ENCODE measurements at regions not wholly inside any gene's neighbourhood (a gene's known extent, or its start where the extent isn't known, plus 50 kb on each side); places are given as distances from the start of the nearest gene placed in this dataset.
A peak's percentile ranks its signal among the peaks of the same experiment; 100 is the strongest.

GRCh38 chr13:39107561-39107960 lies 69.3 kb downstream of the NHLRC3 start:
- H3K4me1 ChIP-seq (ENCODE audit: insufficient read depth, poor library complexity, severe bottlenecking), result no peaks in the 10 kb centered on the region
- H3K36me3 ChIP-seq (ENCODE audit: low read depth), result no peaks in the 10 kb centered on the region
- H3K4me3 ChIP-seq (ENCODE audit: severe bottlenecking), result no peak overlapping the region
- no peak for TF ChIP-seq CTCF (IDR thresholded peaks at IDR 0.05; ENCODE audit: poor library complexity, severe bottlenecking)
- no peaks in the 10 kb centered on the region for H3K9me3 ChIP-seq (ENCODE audit: severe bottlenecking)
- no peak overlapping the region for H3K27ac ChIP-seq (ENCODE audit: poor library complexity, severe bottlenecking)
- no peaks in the 10 kb centered on the region for H3K27me3 ChIP-seq (ENCODE audit: insufficient read depth, poor library complexity, severe bottlenecking)
- ATAC-seq (ENCODE audit: low read depth) (no peak), DNase-seq (ENCODE audit: low spot score) (no peak)

GRCh38 chr13:39108783-39109182 lies 70.5 kb downstream of the NHLRC3 start:
- no peak for TF ChIP-seq CTCF (IDR thresholded peaks at IDR 0.05; ENCODE audit: poor library complexity, severe bottlenecking)
- no peaks in the 10 kb centered on the region for H3K36me3 ChIP-seq (ENCODE audit: low read depth)
- ATAC-seq (ENCODE audit: low read depth), result no peak

GRCh38 chr13:39110518-39111097 lies 72.4 kb downstream of the NHLRC3 start:
- H3K27me3 ChIP-seq (ENCODE audit: insufficient read depth, poor library complexity, severe bottlenecking), result no peaks in the 10 kb centered on the region
- no peaks in the 10 kb centered on the region for H3K4me1 ChIP-seq (ENCODE audit: insufficient read depth, poor library complexity, severe bottlenecking)
- ATAC-seq (ENCODE audit: low read depth), result 0 out of 3 replicates have a peak, but pooled peaks have one; percentile 31

More at GRCh38 chr13:39108783-39109182, 70.5 kb downstream of the NHLRC3 start:
- no peaks in the 10 kb centered on the region for H3K27me3 ChIP-seq (ENCODE audit: insufficient read depth, poor library complexity, severe bottlenecking)
- H3K4me1 ChIP-seq (ENCODE audit: insufficient read depth, poor library complexity, severe bottlenecking), result no peaks in the 10 kb centered on the region
- no peaks in the 10 kb centered on the region for H3K9me3 ChIP-seq (ENCODE audit: severe bottlenecking)
- H3K4me3 ChIP-seq (ENCODE audit: severe bottlenecking), result no peak overlapping the region
- no peak for DNase-seq (ENCODE audit: low spot score)
- no peak overlapping the region for H3K27ac ChIP-seq (ENCODE audit: poor library complexity, severe bottlenecking)

GRCh38 chr13:39111145-39111544 lies 72.9 kb downstream of the NHLRC3 start:
- ATAC-seq (ENCODE audit: low read depth) (no peak), DNase-seq (ENCODE audit: low spot score) (no peak)
- no peak overlapping the region for H3K4me3 ChIP-seq (ENCODE audit: severe bottlenecking)
- H3K9me3 ChIP-seq (ENCODE audit: severe bottlenecking), result no peaks in the 10 kb centered on the region
- H3K4me1 ChIP-seq (ENCODE audit: insufficient read depth, poor library complexity, severe bottlenecking), result no peaks in the 10 kb centered on the region
- H3K27ac ChIP-seq (ENCODE audit: poor library complexity, severe bottlenecking), result no peak overlapping the region
- no peaks in the 10 kb centered on the region for H3K27me3 ChIP-seq (ENCODE audit: insufficient read depth, poor library complexity, severe bottlenecking)
- TF ChIP-seq CTCF (IDR thresholded peaks at IDR 0.05; ENCODE audit: poor library complexity, severe bottlenecking), result no peak
- no peaks in the 10 kb centered on the region for H3K36me3 ChIP-seq (ENCODE audit: low read depth)

More at GRCh38 chr13:39110518-39111097, 72.4 kb downstream of the NHLRC3 start:
- Histone ChIP-seq H3K4me3 (ENCODE audit: severe bottlenecking) (no peak overlapping the region), H3K27ac (ENCODE audit: poor library complexity, severe bottlenecking) (no peak overlapping the region), H3K36me3 (ENCODE audit: low read depth) (no peaks in the 10 kb centered on the region), H3K9me3 (ENCODE audit: severe bottlenecking) (no peaks in the 10 kb centered on the region)
- DNase-seq (ENCODE audit: low spot score), result no peak
- TF ChIP-seq CTCF (IDR thresholded peaks at IDR 0.05; ENCODE audit: poor library complexity, severe bottlenecking), result no peak

GRCh38 chr13:39119422-39119821 lies 81.2 kb downstream of the NHLRC3 start:
- Histone ChIP-seq H3K36me3 (ENCODE audit: low read depth) (no peaks in the 10 kb centered on the region), H3K27ac (ENCODE audit: poor library complexity, severe bottlenecking) (no peak overlapping the region), H3K4me3 (ENCODE audit: severe bottlenecking) (no peak overlapping the region), H3K27me3 (ENCODE audit: insufficient read depth, poor library complexity, severe bottlenecking) (no peaks in the 10 kb centered on the region), H3K4me1 (ENCODE audit: insufficient read depth, poor library complexity, severe bottlenecking) (no peaks in the 10 kb centered on the region), H3K9me3 (ENCODE audit: severe bottlenecking) (no peaks in the 10 kb centered on the region)
- TF ChIP-seq CTCF (IDR thresholded peaks at IDR 0.05; ENCODE audit: poor library complexity, severe bottlenecking), result no peak
- ATAC-seq (ENCODE audit: low read depth) (no peak), DNase-seq (ENCODE audit: low spot score) (no peak)
